Liver (tissue), 8 donors: ENCODE measurements at regions not wholly inside any gene's neighbourhood (a gene's known extent, or its start where the extent isn't known, plus 50 kb on each side); places are given as distances from the start of the nearest gene placed in this dataset.

Experiments
- DNase-seq: peaks from one replicate; pipeline ENCODE4 v3.0.0-alpha.2; 2017; ENCODE audit warnings: low spot score
- H3K27ac ChIP-seq, 2 donors: one replicate each; pipeline ENCODE4 v1.7.0; 2013; ENCODE audit warnings: inconsistent platforms in 2 of 2, low read length in 2 of 2, control low read depth in 1 of 2, low read depth in 1 of 2, mild to moderate bottlenecking in 1 of 2
- H3K27me3 ChIP-seq, 4 donors: one replicate each; pipeline versions ENCODE4 v1.6.1 to v1.7.0; 2013; ENCODE audit warnings: low read length in 3 of 4, inconsistent platforms in 1 of 4, mild to moderate bottlenecking in 1 of 4, moderate library complexity in 1 of 4; ENCODE audit not compliant: control insufficient read depth in 4 of 4, insufficient read depth in 4 of 4
- H3K36me3 ChIP-seq, 4 donors: one replicate each; pipeline versions ENCODE4 v1.6.1 to v1.7.0; 2013; ENCODE audit warnings: low read length in 3 of 4, mild to moderate bottlenecking in 3 of 4, low read depth in 1 of 4, moderate library complexity in 1 of 4; ENCODE audit not compliant: control insufficient read depth in 4 of 4, insufficient read depth in 3 of 4
- H3K4me1 ChIP-seq, 4 donors: one replicate each; pipeline versions ENCODE4 v1.6.1 to v1.7.0; 2013; ENCODE audit warnings: low read length in 3 of 4, mild to moderate bottlenecking in 3 of 4, moderate library complexity in 1 of 4; ENCODE audit not compliant: control insufficient read depth in 4 of 4, insufficient read depth in 4 of 4
- H3K4me3 ChIP-seq, 3 donors: one replicate each; pipeline versions ENCODE4 v1.6.1 to v1.7.0; 2013; ENCODE audit warnings: low read length in 3 of 3, control low read depth in 1 of 3, low read depth in 1 of 3, mild to moderate bottlenecking in 1 of 3
- H3K9ac ChIP-seq, 2 donors: one replicate each; pipeline ENCODE4 v1.7.0; 2013; ENCODE audit warnings: low read length in 2 of 2, mild to moderate bottlenecking in 2 of 2, moderate library complexity in 2 of 2, control low read depth in 1 of 2, low read depth in 1 of 2
- H3K9me3 ChIP-seq, 4 donors: one replicate each; pipeline versions ENCODE4 v1.6.1 to v1.7.0; 2013; ENCODE audit warnings: low read length in 3 of 4; ENCODE audit not compliant: control insufficient read depth in 4 of 4
- EGR1 ChIP-seq, 2 donors: IDR thresholded peaks; 2 replicates each; pipeline ENCODE4 v1.6.1; 2016 to 2018; ENCODE audit warnings: antibody characterized with exemption in 2 of 2, low read depth in 2 of 2
- FOXA1 ChIP-seq: IDR thresholded peaks from 2 replicates; pipeline ENCODE4 v1.6.1; 2016; ENCODE audit warnings: antibody characterized with exemption
- FOXA2 ChIP-seq: IDR thresholded peaks from 2 replicates; pipeline ENCODE4 v1.6.1; 2016; ENCODE audit warnings: antibody characterized with exemption
- GABPA ChIP-seq, 2 donors: IDR thresholded peaks in 1 of 2; conservative IDR thresholded peaks in 1 of 2; 2 replicates each; pipeline ENCODE4 v1.6.1; 2016; ENCODE audit warnings: antibody characterized with exemption in 2 of 2, mild to moderate bottlenecking in 1 of 2, moderate library complexity in 1 of 2
- HNF4G ChIP-seq: IDR thresholded peaks from 2 replicates; pipeline ENCODE4 v1.6.1; 2016; ENCODE audit warnings: antibody characterized with exemption
- JUND ChIP-seq, 2 donors: IDR thresholded peaks; 2 replicates each; pipeline ENCODE4 v1.6.1; 2016; ENCODE audit warnings: antibody characterized with exemption in 2 of 2
- MAX ChIP-seq: IDR thresholded peaks from 2 replicates; pipeline ENCODE4 v1.6.1; 2016; ENCODE audit warnings: antibody characterized with exemption
- NR2F2 ChIP-seq: IDR thresholded peaks from 2 replicates; pipeline ENCODE4 v1.6.1; 2016; ENCODE audit warnings: antibody characterized with exemption
- RXRA ChIP-seq, 2 donors: IDR thresholded peaks; 2 replicates each; pipeline ENCODE4 v1.6.1; 2017 to 2018; ENCODE audit warnings: antibody characterized with exemption in 2 of 2, mild to moderate bottlenecking in 1 of 2
- SP1 ChIP-seq: IDR thresholded peaks from 2 replicates; pipeline ENCODE4 v1.6.1; 2018; ENCODE audit warnings: antibody characterized with exemption, mild to moderate bottlenecking
- WGBS: extraction: QIAGEN DNeasy Blood & Tissue Kit; methylation state at CpG from one replicate; pipeline ENCODE4 v1.1.7; 2013; 5-methylcytosine and 5-hydroxymethylcytosine counted together
- TF ChIP-seq, protein P1 (sequence below): IDR thresholded peaks from 2 replicates; pipeline ENCODE4 v1.6.1; 2016; ENCODE audit warnings: antibody characterized with exemption
- TF ChIP-seq, protein P2 (sequence below): IDR thresholded peaks from 2 replicates; pipeline ENCODE4 v1.6.1; 2016; ENCODE audit warnings: antibody characterized with exemption
- TF ChIP-seq, protein P3 (sequence below): IDR thresholded peaks from 2 replicates; pipeline ENCODE4 v1.6.1; 2016; ENCODE audit warnings: antibody characterized with exemption, mild to moderate bottlenecking
- TF ChIP-seq, protein P4 (sequence below): fragments of 150-350 bp; IDR thresholded peaks from 2 replicates; pipeline ENCODE4 v1.5.1; 2017; ENCODE audit warnings: improper control_type of control experiment, low read depth, low read length; ENCODE audit not compliant: missing input control
- donor health status: healthy.
- donor health status: healthy.
- donor health status: healthy.
- donor health status: healthy.
- donor health status: healthy.

GRCh38 chr1:218547957-218548730 is 203.0 kb downstream of the TGFB2 start (continued):
- TF ChIP-seq MAX (no peak), SP1 (no peak)
- TF ChIP-seq, protein P1, sequence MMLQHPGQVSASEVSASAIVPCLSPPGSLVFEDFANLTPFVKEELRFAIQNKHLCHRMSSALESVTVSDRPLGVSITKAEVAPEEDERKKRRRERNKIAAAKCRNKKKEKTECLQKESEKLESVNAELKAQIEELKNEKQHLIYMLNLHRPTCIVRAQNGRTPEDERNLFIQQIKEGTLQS: no peak

- no peaks in the 10 kb centered on the region for H3K4me1 ChIP-seq
- TF ChIP-seq, protein P2, sequence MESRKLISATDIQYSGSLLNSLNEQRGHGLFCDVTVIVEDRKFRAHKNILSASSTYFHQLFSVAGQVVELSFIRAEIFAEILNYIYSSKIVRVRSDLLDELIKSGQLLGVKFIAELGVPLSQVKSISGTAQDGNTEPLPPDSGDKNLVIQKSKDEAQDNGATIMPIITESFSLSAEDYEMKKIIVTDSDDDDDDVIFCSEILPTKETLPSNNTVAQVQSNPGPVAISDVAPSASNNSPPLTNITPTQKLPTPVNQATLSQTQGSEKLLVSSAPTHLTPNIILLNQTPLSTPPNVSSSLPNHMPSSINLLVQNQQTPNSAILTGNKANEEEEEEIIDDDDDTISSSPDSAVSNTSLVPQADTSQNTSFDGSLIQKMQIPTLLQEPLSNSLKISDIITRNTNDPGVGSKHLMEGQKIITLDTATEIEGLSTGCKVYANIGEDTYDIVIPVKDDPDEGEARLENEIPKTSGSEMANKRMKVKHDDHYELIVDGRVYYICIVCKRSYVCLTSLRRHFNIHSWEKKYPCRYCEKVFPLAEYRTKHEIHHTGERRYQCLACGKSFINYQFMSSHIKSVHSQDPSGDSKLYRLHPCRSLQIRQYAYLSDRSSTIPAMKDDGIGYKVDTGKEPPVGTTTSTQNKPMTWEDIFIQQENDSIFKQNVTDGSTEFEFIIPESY: no peak
- TF ChIP-seq EGR1 (IDR thresholded peaks at IDR 0.05; ENCODE audit: low read depth in 2 of 2) (no peak), HNF4G (no peak), FOXA2 (no peak), FOXA1 (no peak), SP1 (no peak), RXRA (IDR thresholded peaks at IDR 0.05) (no peak), GABPA (IDR thresholded peaks at IDR 0.05 in 1 of 2, conservative IDR thresholded peaks at IDR 0.05 in 1 of 2) (no peak), JUND (IDR thresholded peaks at IDR 0.05) (no peak), NR2F2 (no peak)
- TF ChIP-seq, protein P1: no peak
- TF ChIP-seq, protein P3, sequence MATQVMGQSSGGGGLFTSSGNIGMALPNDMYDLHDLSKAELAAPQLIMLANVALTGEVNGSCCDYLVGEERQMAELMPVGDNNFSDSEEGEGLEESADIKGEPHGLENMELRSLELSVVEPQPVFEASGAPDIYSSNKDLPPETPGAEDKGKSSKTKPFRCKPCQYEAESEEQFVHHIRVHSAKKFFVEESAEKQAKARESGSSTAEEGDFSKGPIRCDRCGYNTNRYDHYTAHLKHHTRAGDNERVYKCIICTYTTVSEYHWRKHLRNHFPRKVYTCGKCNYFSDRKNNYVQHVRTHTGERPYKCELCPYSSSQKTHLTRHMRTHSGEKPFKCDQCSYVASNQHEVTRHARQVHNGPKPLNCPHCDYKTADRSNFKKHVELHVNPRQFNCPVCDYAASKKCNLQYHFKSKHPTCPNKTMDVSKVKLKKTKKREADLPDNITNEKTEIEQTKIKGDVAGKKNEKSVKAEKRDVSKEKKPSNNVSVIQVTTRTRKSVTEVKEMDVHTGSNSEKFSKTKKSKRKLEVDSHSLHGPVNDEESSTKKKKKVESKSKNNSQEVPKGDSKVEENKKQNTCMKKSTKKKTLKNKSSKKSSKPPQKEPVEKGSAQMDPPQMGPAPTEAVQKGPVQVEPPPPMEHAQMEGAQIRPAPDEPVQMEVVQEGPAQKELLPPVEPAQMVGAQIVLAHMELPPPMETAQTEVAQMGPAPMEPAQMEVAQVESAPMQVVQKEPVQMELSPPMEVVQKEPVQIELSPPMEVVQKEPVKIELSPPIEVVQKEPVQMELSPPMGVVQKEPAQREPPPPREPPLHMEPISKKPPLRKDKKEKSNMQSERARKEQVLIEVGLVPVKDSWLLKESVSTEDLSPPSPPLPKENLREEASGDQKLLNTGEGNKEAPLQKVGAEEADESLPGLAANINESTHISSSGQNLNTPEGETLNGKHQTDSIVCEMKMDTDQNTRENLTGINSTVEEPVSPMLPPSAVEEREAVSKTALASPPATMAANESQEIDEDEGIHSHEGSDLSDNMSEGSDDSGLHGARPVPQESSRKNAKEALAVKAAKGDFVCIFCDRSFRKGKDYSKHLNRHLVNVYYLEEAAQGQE: no peak
- TF ChIP-seq, protein P4, sequence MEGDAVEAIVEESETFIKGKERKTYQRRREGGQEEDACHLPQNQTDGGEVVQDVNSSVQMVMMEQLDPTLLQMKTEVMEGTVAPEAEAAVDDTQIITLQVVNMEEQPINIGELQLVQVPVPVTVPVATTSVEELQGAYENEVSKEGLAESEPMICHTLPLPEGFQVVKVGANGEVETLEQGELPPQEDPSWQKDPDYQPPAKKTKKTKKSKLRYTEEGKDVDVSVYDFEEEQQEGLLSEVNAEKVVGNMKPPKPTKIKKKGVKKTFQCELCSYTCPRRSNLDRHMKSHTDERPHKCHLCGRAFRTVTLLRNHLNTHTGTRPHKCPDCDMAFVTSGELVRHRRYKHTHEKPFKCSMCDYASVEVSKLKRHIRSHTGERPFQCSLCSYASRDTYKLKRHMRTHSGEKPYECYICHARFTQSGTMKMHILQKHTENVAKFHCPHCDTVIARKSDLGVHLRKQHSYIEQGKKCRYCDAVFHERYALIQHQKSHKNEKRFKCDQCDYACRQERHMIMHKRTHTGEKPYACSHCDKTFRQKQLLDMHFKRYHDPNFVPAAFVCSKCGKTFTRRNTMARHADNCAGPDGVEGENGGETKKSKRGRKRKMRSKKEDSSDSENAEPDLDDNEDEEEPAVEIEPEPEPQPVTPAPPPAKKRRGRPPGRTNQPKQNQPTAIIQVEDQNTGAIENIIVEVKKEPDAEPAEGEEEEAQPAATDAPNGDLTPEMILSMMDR: no peak
- H3K27ac ChIP-seq: no peak overlapping the region
- DNase-seq: no peak
- H3K36me3 ChIP-seq: no peaks in the 10 kb centered on the region
- no peaks in the 10 kb centered on the region for H3K27me3 ChIP-seq
- H3K9ac ChIP-seq: no peak overlapping the region
- 74% methylated on average over 4 of the region's 4 CpGs for WGBS
- H3K9me3 ChIP-seq: no peaks in the 10 kb centered on the region
- no peak overlapping the region for H3K4me3 ChIP-seq
Measured at GRCh38 chr1:218548764-218549163, 203.6 kb downstream of the TGFB2 start.
